ENCODE measurements at regions not wholly inside any gene's neighbourhood (a gene's known extent, or its start where the extent isn't known, plus 50 kb on each side); places are given as distances from the start of the nearest gene placed in this dataset.

DNA sequence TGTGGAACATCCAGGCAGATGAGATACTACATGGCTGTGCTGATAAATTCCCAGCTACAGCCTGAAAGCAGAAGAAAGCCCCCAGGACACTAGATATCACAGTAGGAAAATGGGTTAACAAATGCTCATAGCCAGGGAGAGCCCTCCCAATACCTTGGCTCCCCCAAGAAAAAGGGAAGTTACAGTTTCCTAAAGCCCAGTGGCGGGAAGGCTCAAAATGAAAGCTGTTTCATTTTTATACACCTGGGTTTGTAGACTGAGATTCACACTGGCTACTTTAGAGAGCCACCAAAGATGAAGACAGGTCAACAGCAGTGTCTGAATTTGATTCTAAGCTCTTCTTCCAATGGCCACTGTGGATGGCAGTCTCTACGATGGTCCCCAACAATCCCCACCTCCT is 55.0 kb upstream of the TOPAZ1 start:
- Mint-ChIP-seq H3K4me1 (ENCODE audit: low read depth) (no peaks in the 10 kb centered on the region), H3K36me3 (ENCODE audit: low read depth) (peaks cover 1% of the 10 kb centered on the region), H3K4me3 (ENCODE audit: unreplicated experiment) (no peak overlapping the region), H3K9me3 (ENCODE audit: low read depth) (peaks cover 6% of the 10 kb centered on the region), H3K27ac (ENCODE audit: unreplicated experiment) (no peak overlapping the region), H3K27me3 (ENCODE audit: low read depth) (peaks cover 31% of the 10 kb centered on the region)
- DNase-seq (ENCODE audit: low spot score): no peak
- TF ChIP-seq, protein P1, sequence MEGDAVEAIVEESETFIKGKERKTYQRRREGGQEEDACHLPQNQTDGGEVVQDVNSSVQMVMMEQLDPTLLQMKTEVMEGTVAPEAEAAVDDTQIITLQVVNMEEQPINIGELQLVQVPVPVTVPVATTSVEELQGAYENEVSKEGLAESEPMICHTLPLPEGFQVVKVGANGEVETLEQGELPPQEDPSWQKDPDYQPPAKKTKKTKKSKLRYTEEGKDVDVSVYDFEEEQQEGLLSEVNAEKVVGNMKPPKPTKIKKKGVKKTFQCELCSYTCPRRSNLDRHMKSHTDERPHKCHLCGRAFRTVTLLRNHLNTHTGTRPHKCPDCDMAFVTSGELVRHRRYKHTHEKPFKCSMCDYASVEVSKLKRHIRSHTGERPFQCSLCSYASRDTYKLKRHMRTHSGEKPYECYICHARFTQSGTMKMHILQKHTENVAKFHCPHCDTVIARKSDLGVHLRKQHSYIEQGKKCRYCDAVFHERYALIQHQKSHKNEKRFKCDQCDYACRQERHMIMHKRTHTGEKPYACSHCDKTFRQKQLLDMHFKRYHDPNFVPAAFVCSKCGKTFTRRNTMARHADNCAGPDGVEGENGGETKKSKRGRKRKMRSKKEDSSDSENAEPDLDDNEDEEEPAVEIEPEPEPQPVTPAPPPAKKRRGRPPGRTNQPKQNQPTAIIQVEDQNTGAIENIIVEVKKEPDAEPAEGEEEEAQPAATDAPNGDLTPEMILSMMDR (IDR thresholded peaks at IDR 0.05): no peak

Small RNA genes lying in the stretch of these regions (microRNA-seq; reads per million reads assigned to microRNA genes)
- 172 reads per million, percentile 63 among the genes with 10 or more reads in this experiment for gene MIR138-1 (ENCODE audit: borderline number of aligned reads)

Measured in chondrocyte (in vitro differentiated cells).